GM12878 (cell line): ENCODE measurements at regions not wholly inside any gene's neighbourhood (a gene's known extent, or its start where the extent isn't known, plus 50 kb on each side); places are given as distances from the start of the nearest gene placed in this dataset.

ENCODE experiments used
- ATAC-seq: fragments of 200-7000 bp; cut with Tn5 transposase; 3 replicates; pipeline ENCODE4 v1.9.1; 2020; ENCODE audit warnings: mild to moderate bottlenecking, moderate library complexity
- BruUV-seq: library from RNA; stranded (reverse); fragments of 400-500 nt; replicated peaks from 2 replicates; lab custom pipeline; 2021; lab: Mats Ljungman, UMichigan
- CTCF ChIA-PET: fragments of 300-600 bp; sonication (Branson Sonifier 250); formaldehyde crosslinking; extraction: SDS; loops from one replicate; lab custom pipeline; 2021; ENCODE audit warnings: inconsistent platforms; lab: Yijun Ruan, JAX
- POLR2A ChIA-PET: fragments of 350-600 bp; formaldehyde crosslinking; extraction: SDS; loops from one replicate; lab custom pipeline; 2021; ENCODE audit warnings: inconsistent platforms; lab: Charles Lee
- RAD21 ChIA-PET: fragments of 300-600 bp; sonication (Branson Sonifier 250); formaldehyde crosslinking; loops from one replicate; lab custom pipeline; 2023; ENCODE audit warnings: antibody characterized with exemption; ENCODE audit not compliant: unreplicated experiment; lab: Charles Lee
- SMC1A ChIA-PET: fragments of 300-600 bp; sonication (Branson Sonifier 250); formaldehyde crosslinking; loops from one replicate; lab custom pipeline; 2023; ENCODE audit not compliant: unreplicated experiment, uncharacterized antibody; lab: Charles Lee
- DNase-seq: peaks from one replicate; pipeline ENCODE4 v3.0.0-alpha.2; 2011; ENCODE audit warnings: low read depth, low spot score
- FAIRE-seq: peaks from 3 replicates; lab custom pipeline; 2011; peaks lifted over from hg19 to GRCh38; lab: Jason Lieb, UNC
- H2AFZ ChIP-seq: 2 replicates; pipeline ENCODE4 v1.6.0; 2011; ENCODE audit warnings: low read depth, low read length, control low read depth; ENCODE audit not compliant: control insufficient read depth
- H3K27ac ChIP-seq: 2 replicates; pipeline ENCODE4 v1.5.1; 2011; ENCODE audit warnings: control low read depth; ENCODE audit not compliant: control insufficient read depth, insufficient read depth
- H3K27me3 ChIP-seq, 2 experiments: replicated peaks in 1 of 2; 2 replicates each; pipeline versions ENCODE4 v1.6.0 to v1.6.1; 2011; ENCODE audit warnings: low read length in 1 of 2; ENCODE audit not compliant: control insufficient read depth in 2 of 2, insufficient read depth in 2 of 2
- H3K36me3 ChIP-seq, 2 experiments: 2 replicates each; pipeline ENCODE4 v1.5.1; 2011; ENCODE audit warnings: low read length in 1 of 2; ENCODE audit not compliant: control insufficient read depth in 2 of 2, insufficient read depth in 2 of 2
- H3K4me1 ChIP-seq: 2 replicates; pipeline ENCODE4 v1.6.1; 2011; ENCODE audit warnings: mild to moderate bottlenecking, low read length, moderate library complexity, mixed read lengths; ENCODE audit not compliant: control insufficient read depth, insufficient read depth
- H3K4me2 ChIP-seq: 2 replicates; pipeline ENCODE4 v1.6.0; 2011; ENCODE audit warnings: control low read depth; ENCODE audit not compliant: control insufficient read depth, insufficient read depth
- H3K4me3 ChIP-seq: fragments of 200-600 bp; sonication (generic); 2 replicates; pipeline ENCODE4 v1.5.1; 2016
- H3K79me2 ChIP-seq: 2 replicates; pipeline ENCODE4 v1.6.0; 2011; ENCODE audit warnings: low read length; ENCODE audit not compliant: control insufficient read depth, insufficient read depth
- H3K9ac ChIP-seq: 2 replicates; pipeline ENCODE4 v1.8.0; 2011; ENCODE audit warnings: low read length, control low read depth, mixed read lengths; ENCODE audit not compliant: control insufficient read depth, insufficient read depth
- H3K9me3 ChIP-seq: replicated peaks from 3 replicates; pipeline ENCODE4 v1.5.1; 2011; ENCODE audit warnings: mild to moderate bottlenecking, low read length; ENCODE audit not compliant: control insufficient read depth, insufficient read depth
- H4K20me1 ChIP-seq: 2 replicates; pipeline ENCODE4 v1.6.0; 2011; ENCODE audit not compliant: control insufficient read depth, insufficient read depth
- BCL3 ChIP-seq: IDR thresholded peaks from 2 replicates; pipeline ENCODE4 v1.6.1; 2011; ENCODE audit warnings: borderline replicate concordance, low read depth, mild to moderate bottlenecking, moderate library complexity, low read length; ENCODE audit not compliant: insufficient read depth, poor library complexity, severe bottlenecking
- BRCA1 ChIP-seq: IDR thresholded peaks from 2 replicates; pipeline ENCODE4 v1.6.1; 2011; ENCODE audit warnings: low read depth, low read length, improper control_type of control experiment
- CBX3 ChIP-seq: fragments of 200-600 bp; sonication (generic); IDR thresholded peaks from 2 replicates; pipeline ENCODE4 v1.6.1; 2016; ENCODE audit warnings: low read depth, borderline replicate concordance
- CEBPB ChIP-seq, 2 experiments: fragments of 150-350 bp in 1 of 2; IDR thresholded peaks; 2 replicates each; pipeline ENCODE4 v1.6.1; 2012 to 2014; ENCODE audit warnings: low read depth in 2 of 2, low read length in 2 of 2, borderline replicate concordance in 1 of 2, inconsistent platforms in 1 of 2
- E4F1 ChIP-seq: fragments of 450-650 bp; IDR thresholded peaks from 2 replicates; pipeline ENCODE4 v1.6.1; 2018; ENCODE audit warnings: borderline replicate concordance, mild to moderate bottlenecking; ENCODE audit not compliant: partially characterized antibody
- EED ChIP-seq: sonication (generic); IDR thresholded peaks from 2 replicates; pipeline ENCODE4 v1.6.1; 2016; ENCODE audit warnings: antibody characterized with exemption, low read depth
- MTA3 ChIP-seq: IDR thresholded peaks from 2 replicates; pipeline ENCODE4 v1.6.1; 2012; ENCODE audit warnings: low read length, inconsistent platforms, borderline replicate concordance
- NFIC ChIP-seq: IDR thresholded peaks from 2 replicates; pipeline ENCODE4 v1.6.1; 2012; ENCODE audit warnings: low read depth, mild to moderate bottlenecking, inconsistent platforms, low read length, moderate library complexity
- SUPT20H ChIP-seq: IDR thresholded peaks from 2 replicates; pipeline ENCODE4 v1.6.1; 2011; ENCODE audit warnings: low read depth, mild to moderate bottlenecking, low read length, moderate library complexity, borderline replicate concordance; ENCODE audit not compliant: control insufficient read depth
- ZNF207 ChIP-seq: fragments of 450-650 bp; IDR thresholded peaks from 2 replicates; pipeline ENCODE4 v1.6.1; 2014; ENCODE audit warnings: antibody characterized with exemption, mild to moderate bottlenecking, borderline replicate concordance
- WGBS: methylation state at CpG from one replicate; pipeline ENCODE4 v1.1.6; 2016; ENCODE audit warnings: low lambda C conversion rate; ENCODE audit not compliant: insufficient replicate concordance, insufficient coverage; ENCODE audit errors: missing lambda C conversion rate; 5-methylcytosine and 5-hydroxymethylcytosine counted together
- in situ Hi-C: fragments of 300-500 bp; cut with MboI; formaldehyde crosslinking; loops from 9 replicates; pipeline ENCODE4 v1.14.3; 2018; ENCODE audit warnings: mixed read lengths
- intact Hi-C: fragments of 100-400 bp; cut with micrococcal nuclease; formaldehyde crosslinking; loops from one replicate; pipeline ENCODE4 v1.14.2; 2022; ENCODE audit not compliant: unreplicated experiment

- ChIA-PET CTCF (no interaction called here), POLR2A (no interaction called here)
- Histone ChIP-seq H3K4me1 (no peaks in the 10 kb centered on the region), H4K20me1 (no peaks in the 10 kb centered on the region)
- TF ChIP-seq BRCA1 (no peak), SUPT20H (no peak), NFIC (no peak), ZNF207 (no peak), MTA3 (no peak), CEBPB (IDR thresholded peaks at IDR 0.05; ENCODE audit: borderline replicate concordance in 1 of 2, low read depth in 2 of 2, low read length in 2 of 2) (no peak), BCL3 (no peak), CBX3 (no peak), EED (no peak), E4F1 (no peak)
- TF ChIP-seq, all 136 proteins: peak for 0
- ATAC-seq (no peak), FAIRE-seq (no peak), DNase-seq (no peak)
- H3K27ac ChIP-seq: no peak overlapping the region
- in situ Hi-C loops: no loop called here
- RAD21 ChIA-PET: no interaction called here
- no peaks in the 10 kb centered on the region for H3K36me3 ChIP-seq
- SMC1A ChIA-PET: no interaction called here
- 55% methylated on average over 4 of the region's 4 CpGs for WGBS
- H3K9ac ChIP-seq: no peak overlapping the region
- no peaks in the 10 kb centered on the region; the same call in 2 of the 3 replicates for H3K9me3 ChIP-seq
- intact Hi-C loops: no loop called here
- no peaks in the 10 kb centered on the region for H3K27me3 ChIP-seq
- H3K79me2 ChIP-seq: no peaks in the 10 kb centered on the region
- BruUV-seq: no TSS peak
- H3K4me3 ChIP-seq: no peak overlapping the region
- no peak overlapping the region for H2AFZ ChIP-seq
- H3K4me2 ChIP-seq: no peak overlapping the region
Observed at GRCh38 chr5:123819833-123820232, 307.9 kb downstream of the CSNK1G3 start.
